HG03432 (cell line): ENCODE measurements at regions not wholly inside any gene's neighbourhood (a gene's known extent, or its start where the extent isn't known, plus 50 kb on each side); places are given as distances from the start of the nearest gene placed in this dataset.
A peak's percentile ranks its signal among the peaks of the same experiment; 100 is the strongest.

Source experiments
- ATAC-seq: cut with Tn5 transposase; IDR thresholded peaks from one replicate; pipeline ENCODE4 v1.9.1; 2021; ENCODE audit warnings: mild to moderate bottlenecking, moderate library complexity; ENCODE audit not compliant: unreplicated experiment

DNA sequence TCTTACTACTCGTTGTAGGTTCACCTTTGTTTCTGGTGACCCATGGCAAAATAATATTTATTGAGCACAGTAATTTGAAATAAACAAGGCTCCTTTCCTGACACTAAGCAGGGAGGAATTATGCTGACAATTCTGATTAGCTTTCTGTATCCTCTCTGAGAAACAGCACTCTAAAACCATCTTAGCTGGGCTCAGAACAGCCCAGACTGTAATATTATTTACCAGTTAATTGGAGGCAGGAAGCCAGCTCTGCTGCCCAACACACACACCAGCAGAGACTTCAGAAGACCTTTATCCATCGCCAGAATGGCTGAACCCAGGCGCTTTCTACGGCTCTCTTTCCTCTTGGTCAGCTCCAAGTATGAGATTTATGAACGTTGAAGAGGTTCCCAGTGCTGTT, 77.6 kb upstream of the FMN2 start:
- no peak for ATAC-seq

DNA sequence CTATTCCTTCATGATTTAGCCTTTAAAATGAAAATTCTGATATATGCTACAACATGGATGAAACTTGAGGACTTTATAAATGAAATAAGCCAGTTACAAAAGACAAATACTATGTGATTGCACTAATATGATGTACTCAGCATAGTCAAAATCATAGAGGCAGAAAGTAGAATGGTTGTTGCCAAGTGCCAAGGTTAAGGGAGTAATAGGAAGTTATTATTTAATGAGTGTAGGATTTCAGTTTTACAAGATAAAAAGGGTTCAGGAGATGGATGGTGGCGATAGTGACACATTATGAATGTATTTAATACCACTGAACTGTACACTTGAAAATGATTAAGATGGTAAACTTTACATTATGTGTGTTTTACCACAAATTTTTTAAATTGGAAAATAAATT, 73.1 kb upstream of the FMN2 start:
- no peak for ATAC-seq

DNA sequence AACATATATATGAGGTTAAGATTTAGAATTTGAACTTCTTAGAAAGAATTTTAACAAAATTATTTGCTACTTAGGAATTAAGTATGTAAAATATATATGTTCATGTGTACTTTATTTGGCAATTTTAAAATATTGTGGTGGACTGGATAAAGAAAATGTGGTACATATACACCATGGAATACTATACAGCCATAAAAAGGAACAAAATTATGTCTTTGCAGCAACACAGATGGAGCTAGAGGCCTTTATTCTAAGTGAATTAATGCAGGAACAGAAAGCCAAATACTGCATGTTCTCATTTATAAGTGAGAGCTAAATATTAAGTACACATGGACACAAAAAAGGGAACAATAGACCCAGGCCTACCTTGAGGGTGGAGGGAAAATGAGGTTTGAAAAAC, 72.2 kb upstream of the FMN2 start:
- no peak for ATAC-seq

DNA sequence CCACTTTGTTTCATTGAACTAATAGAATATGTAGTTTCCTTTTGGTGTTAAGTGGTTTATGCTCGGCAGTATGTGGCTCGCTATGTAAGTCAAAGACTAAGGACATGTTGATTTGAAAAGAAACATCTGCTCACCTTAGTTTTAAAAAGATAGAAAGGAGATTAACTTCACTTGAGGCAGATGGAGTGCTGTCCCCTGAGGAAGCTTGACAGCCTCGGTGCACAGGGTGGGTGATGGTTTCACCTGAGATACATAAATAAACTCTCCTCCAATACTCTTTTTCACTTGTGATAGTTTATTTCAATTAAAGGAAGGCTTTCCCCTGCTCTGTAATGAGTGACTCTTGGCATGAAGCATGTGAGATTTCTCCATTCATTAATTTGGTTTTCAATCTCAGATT, 70.8 kb upstream of the FMN2 start:
- ATAC-seq: no peak

DNA sequence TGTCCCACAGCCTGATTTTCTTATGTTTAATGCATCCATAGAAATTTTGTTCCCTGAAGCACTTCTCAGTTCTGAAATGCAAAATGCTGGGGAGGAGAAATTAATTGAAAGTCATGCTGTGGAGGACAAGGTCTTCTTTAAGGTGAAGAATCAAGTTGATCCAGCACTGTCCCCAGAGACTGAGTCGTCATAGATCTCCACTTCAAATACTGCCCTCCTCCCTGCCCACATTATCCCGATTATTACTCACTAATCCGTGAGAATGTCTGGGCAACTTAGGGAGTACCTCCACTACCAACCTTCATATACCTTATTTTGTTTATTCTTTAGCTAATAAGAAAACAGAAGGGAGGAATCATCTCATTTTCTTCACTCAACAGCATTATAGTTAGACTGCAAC, 70.0 kb upstream of the FMN2 start:
- no peak for ATAC-seq

DNA sequence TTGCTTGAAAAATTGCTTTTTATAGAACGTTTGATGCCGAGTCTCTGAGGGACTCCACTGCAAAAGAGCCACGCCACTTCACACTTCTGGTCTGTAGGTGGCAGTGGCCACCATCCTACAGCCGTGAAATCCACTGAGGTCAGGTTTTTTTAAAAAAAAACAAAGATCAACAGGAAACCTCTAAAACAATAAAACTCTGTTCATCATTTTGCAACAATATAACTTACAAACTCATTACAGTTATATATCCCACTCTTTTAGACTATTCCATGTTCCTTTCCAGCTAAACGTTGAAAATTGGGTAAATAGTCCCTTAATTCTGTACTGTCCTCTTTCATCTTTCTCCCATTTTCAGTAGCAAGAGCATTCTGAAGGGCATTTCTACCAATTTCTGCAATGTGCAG, 64.6 kb upstream of the FMN2 start:
- ATAC-seq: peak; percentile 89

DNA sequence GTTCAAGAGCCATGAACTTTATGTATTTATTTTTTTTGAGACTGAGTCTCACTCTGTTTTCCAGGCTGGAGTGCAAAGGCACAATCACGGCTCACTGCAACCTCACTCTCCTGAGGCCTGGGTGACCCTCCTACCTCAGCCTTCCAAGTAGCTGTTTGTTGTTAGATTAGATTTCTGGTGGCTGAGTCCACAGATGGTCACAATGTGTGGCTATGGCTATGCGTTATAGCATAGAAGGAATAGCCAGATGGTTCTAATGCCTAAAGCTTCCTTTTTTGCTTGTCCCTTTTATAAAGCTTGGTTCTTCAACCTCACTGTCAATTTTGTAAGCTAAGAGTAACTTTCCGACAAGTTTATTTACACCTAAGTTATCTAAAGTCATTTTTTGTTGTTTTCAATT, 62.3 kb upstream of the FMN2 start:
- no peak for ATAC-seq

DNA sequence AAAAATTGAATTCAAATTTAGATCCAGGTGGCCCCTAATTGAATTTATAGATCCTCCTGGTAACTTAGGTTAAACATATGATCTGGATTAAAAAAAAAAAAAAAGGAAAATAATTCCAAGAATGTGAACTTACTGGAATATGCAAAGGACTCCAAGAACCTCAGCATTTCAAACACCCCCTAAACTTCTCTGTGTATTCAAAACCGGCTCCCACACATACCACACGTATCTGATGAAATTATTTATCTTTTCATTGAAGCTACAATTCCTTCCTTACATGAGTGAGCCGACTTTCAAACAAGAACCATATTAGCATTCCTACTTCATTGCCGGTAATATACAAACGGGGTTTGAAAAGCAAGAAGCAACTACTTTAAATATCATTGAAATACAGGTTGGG, 61.4 kb upstream of the FMN2 start:
- no peak for ATAC-seq

DNA sequence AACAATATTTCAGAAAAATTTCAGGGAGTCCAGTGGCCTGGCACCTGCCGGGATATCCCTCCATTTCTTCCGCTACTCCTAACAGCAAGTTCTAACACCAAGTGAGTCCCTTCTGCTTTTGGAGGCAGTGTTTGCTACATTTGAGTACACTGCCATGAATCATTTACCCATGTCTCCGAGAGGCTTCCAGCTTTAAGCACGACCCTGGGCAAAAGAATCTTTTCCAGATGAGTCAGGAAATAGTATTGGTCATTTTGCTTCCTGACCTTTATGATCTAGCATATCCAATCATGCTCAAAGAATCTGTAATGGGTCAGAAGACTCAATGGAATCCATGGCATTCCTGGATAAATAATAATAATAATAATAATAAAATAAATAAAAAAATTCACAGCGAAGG, 60.7 kb upstream of the FMN2 start:
- ATAC-seq: no peak

DNA sequence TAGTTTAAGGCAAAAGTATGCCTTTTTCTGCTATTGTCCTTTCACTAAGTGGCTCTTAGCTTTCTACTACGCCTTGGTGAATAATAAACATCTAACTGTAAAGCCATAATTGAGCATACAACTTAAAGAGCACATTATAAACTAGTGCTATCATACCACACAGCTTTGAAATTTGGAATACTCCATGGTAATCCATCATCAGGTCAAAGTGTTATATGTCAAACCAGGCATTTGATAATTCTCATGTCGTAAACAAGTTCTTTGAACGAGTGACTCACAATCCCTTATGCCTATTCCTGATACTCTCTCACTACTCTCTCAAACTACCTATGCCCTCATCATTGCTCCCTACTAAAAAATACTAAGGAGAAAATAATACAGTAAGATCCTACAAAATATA, 60.3 kb upstream of the FMN2 start:
- ATAC-seq: no peak

DNA sequence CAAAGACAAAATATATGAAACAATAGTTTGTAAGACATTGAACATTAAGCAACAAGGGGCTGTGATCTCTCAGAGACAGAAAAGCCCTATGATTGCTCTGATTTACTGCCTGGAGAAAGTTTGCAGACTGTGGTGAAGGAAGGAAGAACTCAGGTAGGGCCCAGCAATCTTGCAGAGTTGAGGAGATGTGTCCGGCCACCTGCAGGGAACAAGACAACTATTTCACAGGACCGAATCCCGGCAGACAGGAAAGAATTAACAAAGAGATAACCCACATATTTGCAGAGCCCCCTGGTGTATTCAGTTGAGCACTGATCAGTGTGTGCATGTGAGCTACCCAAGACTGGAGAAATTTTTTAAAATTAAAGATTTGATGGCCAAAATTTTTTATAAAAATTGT, 58.3 kb upstream of the FMN2 start:
- no peak for ATAC-seq

DNA sequence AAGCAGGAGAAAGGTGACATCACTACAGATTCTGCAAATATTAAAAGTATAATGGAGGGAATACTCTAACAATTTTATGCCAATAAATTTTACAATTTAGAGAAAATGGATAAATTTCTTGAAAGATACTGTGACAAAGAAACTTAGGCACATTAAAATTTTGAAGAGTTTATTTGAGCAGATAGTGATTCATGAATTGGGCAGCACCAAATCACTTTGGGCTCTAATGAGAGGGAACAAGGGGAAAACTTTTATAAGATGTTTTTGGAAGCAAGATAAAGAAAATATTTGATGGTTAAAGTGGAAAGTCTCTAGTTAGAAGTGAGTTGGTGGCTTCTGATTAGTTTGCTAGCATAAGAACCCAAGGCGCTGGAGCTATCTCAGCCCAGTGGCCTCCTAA, 55.2 kb upstream of the FMN2 start:
- no peak for ATAC-seq
